ENCODE measurements at regions not wholly inside any gene's neighbourhood (a gene's known extent, or its start where the extent isn't known, plus 50 kb on each side); places are given as distances from the start of the nearest gene placed in this dataset.

DNA sequence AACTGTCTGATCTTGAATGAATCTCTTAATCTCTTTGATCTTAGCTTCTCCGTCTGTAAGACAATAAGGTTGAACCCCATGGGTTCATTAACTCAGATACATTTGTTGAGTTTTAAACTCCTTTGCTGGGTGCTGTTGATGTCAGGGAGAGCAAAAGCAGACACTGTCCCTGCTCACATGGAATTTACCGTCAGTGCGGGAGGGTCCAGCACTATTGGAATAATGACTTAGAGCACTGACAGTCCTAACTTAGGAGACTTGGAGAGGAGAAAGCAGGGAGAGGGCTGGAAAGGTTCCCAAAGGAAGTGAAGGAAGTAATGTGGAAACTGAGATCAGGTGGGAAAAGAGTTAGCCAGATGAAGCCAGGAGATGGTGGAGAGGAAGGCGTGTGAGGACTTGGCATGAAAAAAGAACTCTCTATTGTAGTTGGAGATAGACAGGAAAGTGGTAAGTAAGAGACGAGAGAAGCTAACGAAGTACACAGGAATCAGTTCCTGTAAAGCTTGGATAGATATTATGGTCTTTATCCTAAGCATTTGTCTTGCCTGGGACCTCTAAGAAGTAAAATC is 141.4 kb upstream of the SERTAD2 start:
- TF ChIP-seq, protein P1, sequence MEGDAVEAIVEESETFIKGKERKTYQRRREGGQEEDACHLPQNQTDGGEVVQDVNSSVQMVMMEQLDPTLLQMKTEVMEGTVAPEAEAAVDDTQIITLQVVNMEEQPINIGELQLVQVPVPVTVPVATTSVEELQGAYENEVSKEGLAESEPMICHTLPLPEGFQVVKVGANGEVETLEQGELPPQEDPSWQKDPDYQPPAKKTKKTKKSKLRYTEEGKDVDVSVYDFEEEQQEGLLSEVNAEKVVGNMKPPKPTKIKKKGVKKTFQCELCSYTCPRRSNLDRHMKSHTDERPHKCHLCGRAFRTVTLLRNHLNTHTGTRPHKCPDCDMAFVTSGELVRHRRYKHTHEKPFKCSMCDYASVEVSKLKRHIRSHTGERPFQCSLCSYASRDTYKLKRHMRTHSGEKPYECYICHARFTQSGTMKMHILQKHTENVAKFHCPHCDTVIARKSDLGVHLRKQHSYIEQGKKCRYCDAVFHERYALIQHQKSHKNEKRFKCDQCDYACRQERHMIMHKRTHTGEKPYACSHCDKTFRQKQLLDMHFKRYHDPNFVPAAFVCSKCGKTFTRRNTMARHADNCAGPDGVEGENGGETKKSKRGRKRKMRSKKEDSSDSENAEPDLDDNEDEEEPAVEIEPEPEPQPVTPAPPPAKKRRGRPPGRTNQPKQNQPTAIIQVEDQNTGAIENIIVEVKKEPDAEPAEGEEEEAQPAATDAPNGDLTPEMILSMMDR (conservative IDR thresholded peaks at IDR 0.05 in 1 of 2, IDR thresholded peaks at IDR 0.05 in 1 of 2; ENCODE audit: low read depth in 1 of 2, low read length in 2 of 2): no peak
- no peak for TF ChIP-seq EZH2 (IDR thresholded peaks at IDR 0.05; ENCODE audit: low read length, missing control alignments)
- no peak overlapping the region for H3K4me2 ChIP-seq (ENCODE audit: extremely low read depth, insufficient read depth, low read length)
- H3K9ac ChIP-seq (ENCODE audit: insufficient read depth, low read length): no peak overlapping the region
- H3K4me1 ChIP-seq (ENCODE audit: control insufficient read depth, extremely low read depth, insufficient read depth, low read length): peaks cover 5% of the 10 kb centered on the region
- no peaks in the 10 kb centered on the region for H3K9me3 ChIP-seq (ENCODE audit: control insufficient read depth, insufficient read depth, low read depth, low read length)
- H4K20me1 ChIP-seq (ENCODE audit: control insufficient read depth, extremely low read depth, insufficient read depth, low read length): no peaks in the 10 kb centered on the region
- DNase-seq (ENCODE audit: low read depth in 2 of 2): no peak
- H3K27me3 ChIP-seq (ENCODE audit: control insufficient read depth, insufficient read depth, low read length): no peaks in the 10 kb centered on the region
- no peak overlapping the region for H3K4me3 ChIP-seq (replicated peaks in 1 of 4; ENCODE audit: control extremely low read depth in 1 of 4, insufficient read depth in 1 of 4, low read depth in 3 of 4, low read length in 4 of 4)
- H3K36me3 ChIP-seq (ENCODE audit: control insufficient read depth, insufficient read depth, low read length): no peaks in the 10 kb centered on the region
- no peaks in the 10 kb centered on the region for H3K79me2 ChIP-seq (ENCODE audit: control insufficient read depth, insufficient read depth, low read length)
- no peak overlapping the region for H2AFZ ChIP-seq (ENCODE audit: low read length)
- H3K27ac ChIP-seq (ENCODE audit: insufficient read depth, low read length): no peak overlapping the region

DNA sequence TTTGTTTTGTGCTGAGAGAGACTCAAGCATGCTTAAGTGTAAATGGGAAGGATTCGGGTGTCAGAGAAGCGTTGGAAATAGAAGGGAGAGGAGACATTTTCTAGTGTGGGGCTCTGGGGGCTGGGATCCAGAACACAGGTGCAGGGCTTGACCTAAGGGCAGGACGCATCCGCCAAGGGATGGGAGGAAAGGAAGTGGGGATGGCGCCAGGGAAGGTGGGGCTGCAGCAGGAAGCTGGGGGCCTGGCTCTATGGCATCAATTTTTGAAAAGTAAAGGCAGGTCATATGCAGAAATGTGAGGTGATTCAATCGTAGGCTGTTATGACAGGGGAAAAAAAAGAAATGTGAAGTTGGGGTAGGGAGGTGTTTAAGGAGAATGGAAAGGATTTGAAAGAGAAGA is 143.2 kb upstream of the SERTAD2 start:
- H3K27ac ChIP-seq (ENCODE audit: insufficient read depth, low read length): no peak overlapping the region
- H3K4me1 ChIP-seq (ENCODE audit: control insufficient read depth, extremely low read depth, insufficient read depth, low read length): peaks cover 5% of the 10 kb centered on the region
- no peaks in the 10 kb centered on the region for H3K36me3 ChIP-seq (ENCODE audit: control insufficient read depth, insufficient read depth, low read length)
- H4K20me1 ChIP-seq (ENCODE audit: control insufficient read depth, extremely low read depth, insufficient read depth, low read length): no peaks in the 10 kb centered on the region
- no peaks in the 10 kb centered on the region for H3K9me3 ChIP-seq (ENCODE audit: control insufficient read depth, insufficient read depth, low read depth, low read length)
- DNase-seq (ENCODE audit: low read depth in 2 of 2): no peak
- H3K4me2 ChIP-seq (ENCODE audit: extremely low read depth, insufficient read depth, low read length): no peak overlapping the region
- no peak for TF ChIP-seq EZH2 (IDR thresholded peaks at IDR 0.05; ENCODE audit: low read length, missing control alignments)
- TF ChIP-seq, protein P1 (conservative IDR thresholded peaks at IDR 0.05 in 1 of 2, IDR thresholded peaks at IDR 0.05 in 1 of 2; ENCODE audit: low read depth in 1 of 2, low read length in 2 of 2): no peak
- H3K27me3 ChIP-seq (ENCODE audit: control insufficient read depth, insufficient read depth, low read length): no peaks in the 10 kb centered on the region
- H3K79me2 ChIP-seq (ENCODE audit: control insufficient read depth, insufficient read depth, low read length): no peaks in the 10 kb centered on the region
- no peak overlapping the region for H3K4me3 ChIP-seq (replicated peaks in 1 of 4; ENCODE audit: control extremely low read depth in 1 of 4, insufficient read depth in 1 of 4, low read depth in 3 of 4, low read length in 4 of 4)
- H3K9ac ChIP-seq (ENCODE audit: insufficient read depth, low read length): no peak overlapping the region
- no peak overlapping the region for H2AFZ ChIP-seq (ENCODE audit: low read length)

DNA sequence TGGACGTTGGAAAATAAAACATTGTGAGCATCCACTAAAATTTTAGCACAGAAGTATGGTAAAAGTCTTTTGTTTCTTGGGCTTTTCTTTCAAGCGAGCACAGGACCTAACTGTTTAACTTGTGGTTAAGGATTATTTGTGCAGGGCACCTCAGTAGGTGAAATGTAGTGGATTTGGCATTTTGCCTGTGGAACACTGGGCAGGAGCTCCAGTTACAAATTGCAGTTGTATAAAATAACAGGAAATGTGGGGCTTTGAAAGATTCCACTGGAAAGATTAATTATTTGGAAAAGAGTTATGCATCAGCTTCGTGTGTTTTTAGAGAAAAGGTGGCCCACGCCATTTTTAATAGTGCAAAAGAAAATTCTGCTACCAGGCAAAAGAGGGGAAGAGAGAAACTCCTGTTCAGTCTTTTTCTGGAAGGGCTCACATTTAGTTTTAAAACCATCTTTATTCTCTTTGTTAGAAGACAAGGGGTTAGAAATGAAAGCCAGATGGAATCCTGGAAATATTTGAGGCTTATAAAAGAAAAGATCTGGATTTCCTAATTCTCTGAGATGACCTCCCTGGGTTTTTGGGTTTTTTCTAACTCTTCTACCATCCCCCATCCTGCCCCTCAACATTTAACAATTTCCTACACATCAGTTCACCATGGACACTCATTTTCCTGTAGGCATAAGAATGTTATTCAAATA is 144.3 kb upstream of the SERTAD2 start:
- peak; percentile 62 to 92 for DNase-seq (ENCODE audit: low read depth in 2 of 2)

More for the DNA sequence above, 144.3 kb upstream of the SERTAD2 start:
- Histone ChIP-seq H3K4me2 (ENCODE audit: extremely low read depth, insufficient read depth, low read length) (peak overlapping the region; percentile 4), H3K36me3 (ENCODE audit: control insufficient read depth, insufficient read depth, low read length) (no peaks in the 10 kb centered on the region), H2AFZ (ENCODE audit: low read length) (no peak overlapping the region), H3K27ac (ENCODE audit: insufficient read depth, low read length) (no peak overlapping the region), H4K20me1 (ENCODE audit: control insufficient read depth, extremely low read depth, insufficient read depth, low read length) (no peaks in the 10 kb centered on the region), H3K9me3 (ENCODE audit: control insufficient read depth, insufficient read depth, low read depth, low read length) (no peaks in the 10 kb centered on the region), H3K9ac (ENCODE audit: insufficient read depth, low read length) (no peak overlapping the region), H3K4me3 (replicated peaks in 1 of 4; ENCODE audit: control extremely low read depth in 1 of 4, insufficient read depth in 1 of 4, low read depth in 3 of 4, low read length in 4 of 4) (no peak overlapping the region), H3K27me3 (ENCODE audit: control insufficient read depth, insufficient read depth, low read length) (no peaks in the 10 kb centered on the region), H3K4me1 (ENCODE audit: control insufficient read depth, extremely low read depth, insufficient read depth, low read length) (peaks cover 5% of the 10 kb centered on the region), H3K79me2 (ENCODE audit: control insufficient read depth, insufficient read depth, low read length) (no peaks in the 10 kb centered on the region)
- TF ChIP-seq, protein P1 (conservative IDR thresholded peaks at IDR 0.05 in 1 of 2, IDR thresholded peaks at IDR 0.05 in 1 of 2; ENCODE audit: low read depth in 1 of 2, low read length in 2 of 2): no peak
- no peak for TF ChIP-seq EZH2 (IDR thresholded peaks at IDR 0.05; ENCODE audit: low read length, missing control alignments)

Measured in fibroblast of lung (primary cell).